ENCODE measurements at regions not wholly inside any gene's neighbourhood (a gene's known extent, or its start where the extent isn't known, plus 50 kb on each side); places are given as distances from the start of the nearest gene placed in this dataset.

DNA sequence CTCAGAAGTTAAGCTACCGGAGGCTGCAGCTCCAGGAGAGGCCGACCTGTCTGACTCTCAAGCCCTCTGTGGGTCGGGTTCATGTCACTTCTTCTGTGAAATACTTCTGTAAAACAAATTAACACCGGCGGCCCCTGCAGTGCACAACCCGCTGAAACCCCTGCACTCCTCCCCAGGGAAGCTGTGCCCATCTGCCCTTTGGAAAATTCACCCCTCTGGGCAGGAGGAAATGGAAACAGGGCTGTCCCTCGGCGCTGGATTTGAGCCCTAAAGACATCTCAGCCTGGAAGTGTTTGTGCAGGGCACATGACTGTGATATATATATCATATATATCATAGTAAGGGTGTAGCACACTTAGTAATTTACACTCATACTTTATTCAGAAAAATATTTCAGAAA, 415.3 kb downstream of the IRS2 start (continued):
- TF ChIP-seq, protein P1, sequence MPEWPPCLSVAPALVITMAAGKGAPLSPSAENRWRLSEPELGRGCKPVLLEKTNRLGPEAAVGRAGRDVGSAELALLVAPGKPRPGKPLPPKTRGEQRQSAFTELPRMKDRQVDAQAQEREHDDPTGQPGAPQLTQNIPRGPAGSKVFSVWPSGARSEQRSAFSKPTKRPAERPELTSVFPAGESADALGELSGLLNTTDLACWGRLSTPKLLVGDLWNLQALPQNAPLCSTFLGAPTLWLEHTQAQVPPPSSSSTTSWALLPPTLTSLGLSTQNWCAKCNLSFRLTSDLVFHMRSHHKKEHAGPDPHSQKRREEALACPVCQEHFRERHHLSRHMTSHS (tag by site-specific recombination; IDR thresholded peaks at IDR 0.05), result no peak
- no peak for TF ChIP-seq SCRT2 (tag by site-specific recombination; IDR thresholded peaks at IDR 0.05)
- no peak for TF ChIP-seq ZNF423 (tag by site-specific recombination; IDR thresholded peaks at IDR 0.05)
- no peak for TF ChIP-seq SP3 (tag by site-specific recombination; IDR thresholded peaks at IDR 0.05)
- TF ChIP-seq MEIS1 (CRISPR knock-in tag; IDR thresholded peaks at IDR 0.05; ENCODE audit: borderline replicate concordance), result no peak
- TF ChIP-seq, protein P2, sequence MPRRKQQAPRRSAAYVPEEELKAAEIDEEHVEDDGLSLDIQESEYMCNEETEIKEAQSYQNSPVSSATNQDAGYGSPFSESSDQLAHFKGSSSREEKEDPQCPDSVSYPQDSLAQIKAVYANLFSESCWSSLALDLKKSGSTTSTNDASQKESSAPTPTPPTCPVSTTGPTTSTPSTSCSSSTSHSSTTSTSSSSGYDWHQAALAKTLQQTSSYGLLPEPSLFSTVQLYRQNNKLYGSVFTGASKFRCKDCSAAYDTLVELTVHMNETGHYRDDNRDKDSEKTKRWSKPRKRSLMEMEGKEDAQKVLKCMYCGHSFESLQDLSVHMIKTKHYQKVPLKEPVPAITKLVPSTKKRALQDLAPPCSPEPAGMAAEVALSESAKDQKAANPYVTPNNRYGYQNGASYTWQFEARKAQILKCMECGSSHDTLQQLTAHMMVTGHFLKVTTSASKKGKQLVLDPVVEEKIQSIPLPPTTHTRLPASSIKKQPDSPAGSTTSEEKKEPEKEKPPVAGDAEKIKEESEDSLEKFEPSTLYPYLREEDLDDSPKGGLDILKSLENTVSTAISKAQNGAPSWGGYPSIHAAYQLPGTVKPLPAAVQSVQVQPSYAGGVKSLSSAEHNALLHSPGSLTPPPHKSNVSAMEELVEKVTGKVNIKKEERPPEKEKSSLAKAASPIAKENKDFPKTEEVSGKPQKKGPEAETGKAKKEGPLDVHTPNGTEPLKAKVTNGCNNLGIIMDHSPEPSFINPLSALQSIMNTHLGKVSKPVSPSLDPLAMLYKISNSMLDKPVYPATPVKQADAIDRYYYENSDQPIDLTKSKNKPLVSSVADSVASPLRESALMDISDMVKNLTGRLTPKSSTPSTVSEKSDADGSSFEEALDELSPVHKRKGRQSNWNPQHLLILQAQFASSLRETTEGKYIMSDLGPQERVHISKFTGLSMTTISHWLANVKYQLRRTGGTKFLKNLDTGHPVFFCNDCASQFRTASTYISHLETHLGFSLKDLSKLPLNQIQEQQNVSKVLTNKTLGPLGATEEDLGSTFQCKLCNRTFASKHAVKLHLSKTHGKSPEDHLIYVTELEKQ (tag by site-specific recombination; IDR thresholded peaks at IDR 0.05; ENCODE audit: borderline replicate concordance), result no peak
- TF ChIP-seq ZNF433 (tag by site-specific recombination; IDR thresholded peaks at IDR 0.05; ENCODE audit: low read depth), result no peak

DNA sequence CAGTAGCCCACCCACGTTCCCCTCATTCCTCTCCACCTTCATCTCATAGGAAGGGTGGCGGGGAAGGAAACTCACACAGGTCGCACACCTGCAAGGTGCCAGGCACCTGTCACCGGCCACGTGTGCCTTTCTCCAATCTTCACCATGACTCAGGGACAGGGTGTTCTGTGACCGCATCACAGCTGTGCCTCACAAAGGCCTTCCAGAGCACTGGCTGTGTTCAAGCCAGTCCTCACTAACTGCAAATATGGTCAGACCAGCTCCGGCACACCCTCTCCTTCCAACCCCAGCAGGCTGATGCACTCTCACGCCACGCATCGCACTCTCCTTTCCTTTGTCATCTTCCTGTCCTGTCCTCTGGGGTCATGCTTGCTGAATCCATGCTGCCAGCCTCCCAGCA, 415.9 kb downstream of the IRS2 start:
- CTCF ChIA-PET, result no interaction called here
- Histone ChIP-seq H3K27ac (ENCODE audit: extremely low read depth, low read depth, low read length) (no peak overlapping the region), H3K9me3 (ENCODE audit: control insufficient read depth, insufficient read depth, low read depth, low read length) (no peaks in the 10 kb centered on the region), H3K4me1 (ENCODE audit: control insufficient read depth, insufficient read depth, low read length) (no peaks in the 10 kb centered on the region), H3K36me3 (ENCODE audit: control insufficient read depth in 2 of 2, insufficient read depth in 1 of 2, low read length in 2 of 2) (no peaks in the 10 kb centered on the region), H3K4me3 (ENCODE audit: low read depth, low read length) (no peak overlapping the region)
- TF ChIP-seq ZNF266 (tag by site-specific recombination; IDR thresholded peaks at IDR 0.05; ENCODE audit: low read depth), result no peak
- no peak for TF ChIP-seq ZFHX2 (tag by site-specific recombination; conservative IDR thresholded peaks at IDR 0.05)
- POLR2A ChIA-PET, result no interaction called here

DNA sequence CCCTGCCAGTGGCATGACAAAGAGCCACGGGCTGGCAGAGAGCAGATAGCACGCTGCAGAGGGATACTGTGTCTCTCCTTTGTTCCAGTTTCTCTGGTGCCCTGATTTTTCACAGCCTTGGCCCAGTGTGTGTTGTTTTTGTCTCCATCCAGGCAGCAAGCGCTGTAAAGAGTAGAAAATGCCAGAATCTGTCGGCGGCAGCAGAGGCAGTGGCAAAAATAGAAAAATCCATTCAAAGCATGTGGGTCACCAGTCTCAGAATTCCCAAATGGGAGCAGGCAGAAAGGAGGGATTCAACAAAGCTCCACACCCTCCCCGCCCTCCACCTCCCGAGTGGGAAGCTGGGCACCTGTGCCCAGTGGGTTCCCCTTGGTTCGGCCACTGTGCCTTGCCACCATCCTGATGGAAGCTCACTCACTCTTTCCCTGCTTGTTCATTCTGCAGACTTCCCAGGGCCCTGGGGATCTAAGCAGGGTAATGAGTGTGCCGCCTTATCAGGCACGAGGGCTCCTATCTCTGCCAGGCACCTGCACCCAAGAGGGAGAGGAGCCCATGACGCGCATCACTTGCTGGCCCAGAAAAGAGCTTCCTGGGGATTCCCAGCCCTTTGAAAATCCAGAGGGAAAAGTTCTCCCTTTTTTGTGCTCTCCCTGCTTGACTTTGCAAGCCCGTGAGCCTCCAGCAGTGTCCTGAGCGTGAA, 416.9 kb downstream of the IRS2 start:
- CTCF ChIA-PET, result no interaction called here
- H3K27ac ChIP-seq (ENCODE audit: extremely low read depth, low read depth, low read length), result no peak overlapping the region
- H3K36me3 ChIP-seq (ENCODE audit: control insufficient read depth in 2 of 2, insufficient read depth in 1 of 2, low read length in 2 of 2), result no peaks in the 10 kb centered on the region
- TF ChIP-seq ZNF677 (tag by site-specific recombination; IDR thresholded peaks at IDR 0.05) (no peak), ZNF211 (tag by site-specific recombination; IDR thresholded peaks at IDR 0.05; ENCODE audit: low read depth) (no peak), FEZF1 (tag by site-specific recombination; IDR thresholded peaks at IDR 0.05) (no peak)
- no peak overlapping the region for H3K4me3 ChIP-seq (ENCODE audit: low read depth, low read length)
- H3K4me1 ChIP-seq (ENCODE audit: control insufficient read depth, insufficient read depth, low read length), result no peaks in the 10 kb centered on the region
- POLR2A ChIA-PET, result no interaction called here
- no peaks in the 10 kb centered on the region for H3K9me3 ChIP-seq (ENCODE audit: control insufficient read depth, insufficient read depth, low read depth, low read length)

DNA sequence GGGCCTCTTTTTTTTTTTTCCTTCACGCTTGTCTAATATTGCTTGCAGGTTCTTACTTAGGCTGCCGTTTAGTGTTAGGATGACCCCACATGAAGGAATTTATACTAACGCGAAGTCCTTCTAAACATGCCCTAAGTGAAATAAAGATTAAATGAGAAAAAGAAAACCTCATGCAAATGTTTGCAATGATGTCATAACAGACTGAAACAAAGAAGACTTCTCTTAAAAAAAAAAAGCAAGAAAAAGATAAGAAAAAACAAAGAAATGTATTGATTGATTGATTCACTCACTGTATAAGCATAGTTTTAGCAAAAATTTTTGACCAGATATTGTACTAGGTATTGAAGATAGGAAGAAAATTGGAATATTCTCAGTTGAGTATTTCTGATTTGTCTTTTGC, 418.2 kb downstream of the IRS2 start:
- TF ChIP-seq, protein P3, sequence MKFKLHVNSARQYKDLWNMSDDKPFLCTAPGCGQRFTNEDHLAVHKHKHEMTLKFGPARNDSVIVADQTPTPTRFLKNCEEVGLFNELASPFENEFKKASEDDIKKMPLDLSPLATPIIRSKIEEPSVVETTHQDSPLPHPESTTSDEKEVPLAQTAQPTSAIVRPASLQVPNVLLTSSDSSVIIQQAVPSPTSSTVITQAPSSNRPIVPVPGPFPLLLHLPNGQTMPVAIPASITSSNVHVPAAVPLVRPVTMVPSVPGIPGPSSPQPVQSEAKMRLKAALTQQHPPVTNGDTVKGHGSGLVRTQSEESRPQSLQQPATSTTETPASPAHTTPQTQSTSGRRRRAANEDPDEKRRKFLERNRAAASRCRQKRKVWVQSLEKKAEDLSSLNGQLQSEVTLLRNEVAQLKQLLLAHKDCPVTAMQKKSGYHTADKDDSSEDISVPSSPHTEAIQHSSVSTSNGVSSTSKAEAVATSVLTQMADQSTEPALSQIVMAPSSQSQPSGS (tag by site-specific recombination; IDR thresholded peaks at IDR 0.05; ENCODE audit: low read depth), result peak; percentile 54; the same call in 1 of the 2 replicates
- no peak for TF ChIP-seq ZNF174 (tag by site-specific recombination; IDR thresholded peaks at IDR 0.05)
- no peak overlapping the region for H3K4me3 ChIP-seq (ENCODE audit: low read depth, low read length)
- H3K9me3 ChIP-seq (ENCODE audit: control insufficient read depth, insufficient read depth, low read depth, low read length), result no peaks in the 10 kb centered on the region
- ChIA-PET CTCF (interaction anchor here (1.4 kb wide), 1 partner anchor 91 kb away, joined by 3 read pairs; no protein-coding TSS in a partner anchor), POLR2A (no interaction called here)
- H3K27ac ChIP-seq (ENCODE audit: extremely low read depth, low read depth, low read length), result no peak overlapping the region
- H3K36me3 ChIP-seq (ENCODE audit: control insufficient read depth in 2 of 2, insufficient read depth in 1 of 2, low read length in 2 of 2), result no peaks in the 10 kb centered on the region
- no peaks in the 10 kb centered on the region for H3K4me1 ChIP-seq (ENCODE audit: control insufficient read depth, insufficient read depth, low read length)
